ENCODE measurements at regions not wholly inside any gene's neighbourhood (a gene's known extent, or its start where the extent isn't known, plus 50 kb on each side); places are given as distances from the start of the nearest gene placed in this dataset.

DNA sequence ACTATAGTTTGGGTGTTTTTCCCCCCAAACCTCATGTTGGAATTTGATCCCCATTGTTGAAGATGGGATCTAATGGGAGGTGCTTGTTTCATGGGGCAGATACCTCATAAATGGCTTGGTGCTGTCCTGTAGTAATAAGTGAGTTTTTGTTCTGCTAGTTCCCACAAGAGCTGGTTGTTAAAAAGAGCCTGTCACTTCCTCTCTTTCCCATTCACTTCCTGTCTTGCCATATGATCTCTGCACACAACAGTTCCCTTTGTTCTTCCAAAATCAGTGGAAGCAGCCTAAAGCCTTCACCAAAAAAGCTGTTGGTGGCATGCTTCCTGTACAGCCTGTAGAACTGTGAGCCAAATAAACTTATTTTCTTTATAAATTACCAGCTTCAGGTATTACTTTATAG is 768.2 kb upstream of the VRK2 start:
- no peak for DNase-seq (ENCODE audit: low read depth)
- TF ChIP-seq POLR2A (IDR thresholded peaks at IDR 0.05; ENCODE audit: extremely low read depth, insufficient read length), result no peak
- no peak for TF ChIP-seq MYC (IDR thresholded peaks at IDR 0.05; ENCODE audit: low read depth, low read length)
- no peak for TF ChIP-seq CTCF (IDR thresholded peaks at IDR 0.05; ENCODE audit: low read depth, low read length)
- TF ChIP-seq, protein P1, sequence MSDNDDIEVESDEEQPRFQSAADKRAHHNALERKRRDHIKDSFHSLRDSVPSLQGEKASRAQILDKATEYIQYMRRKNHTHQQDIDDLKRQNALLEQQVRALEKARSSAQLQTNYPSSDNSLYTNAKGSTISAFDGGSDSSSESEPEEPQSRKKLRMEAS (IDR thresholded peaks at IDR 0.05; ENCODE audit: low read depth, low read length), result no peak
- no peak overlapping the region for H3K4me3 ChIP-seq (ENCODE audit: low read depth, low read length)

GRCh38 chr2:57291209-57291608 is 755.4 kb upstream of the VRK2 start:
- H3K4me3 ChIP-seq (ENCODE audit: low read depth, low read length), result no peak overlapping the region
- no peak for TF ChIP-seq POLR2A (IDR thresholded peaks at IDR 0.05; ENCODE audit: extremely low read depth, insufficient read length)
- no peak for TF ChIP-seq CTCF (IDR thresholded peaks at IDR 0.05; ENCODE audit: low read depth, low read length)
- TF ChIP-seq MYC (IDR thresholded peaks at IDR 0.05; ENCODE audit: low read depth, low read length), result no peak
- TF ChIP-seq, protein P1 (IDR thresholded peaks at IDR 0.05; ENCODE audit: low read depth, low read length), result no peak

DNA sequence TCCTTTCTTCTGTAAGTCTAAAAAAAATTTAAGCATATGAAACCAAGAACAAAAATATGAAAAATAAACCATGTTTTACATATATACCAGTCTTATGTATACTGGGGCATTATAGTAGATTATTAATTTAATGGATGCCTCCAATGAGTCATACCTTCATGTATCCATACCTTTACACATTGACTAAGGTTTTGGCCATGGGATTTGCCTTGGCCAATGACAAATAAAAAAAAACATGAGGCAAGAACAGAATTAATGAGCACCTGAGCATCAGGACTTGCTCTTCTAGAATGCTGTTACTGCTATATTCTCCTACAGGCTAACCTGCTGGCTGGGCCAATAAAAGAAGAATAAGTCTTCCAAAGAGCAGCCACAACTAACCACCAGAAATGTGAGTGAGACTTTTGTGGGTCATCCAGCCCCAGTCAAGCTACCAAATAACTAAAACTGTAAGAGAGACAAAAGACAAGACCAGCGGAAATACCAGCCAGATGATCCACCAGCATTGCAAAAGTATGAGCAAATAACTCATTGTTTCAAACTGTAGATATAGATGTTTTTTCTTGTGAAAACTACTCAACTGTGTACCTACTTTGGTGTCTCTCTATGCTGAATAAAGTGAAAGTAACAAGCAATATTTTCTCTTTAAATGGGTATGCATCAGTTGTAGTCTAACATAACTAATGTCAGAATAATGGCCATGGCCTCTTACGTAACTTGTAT is 749.6 kb upstream of the VRK2 start:
- no peak for DNase-seq (ENCODE audit: low read depth)
- TF ChIP-seq MYC (IDR thresholded peaks at IDR 0.05; ENCODE audit: low read depth, low read length) (no peak), POLR2A (IDR thresholded peaks at IDR 0.05; ENCODE audit: extremely low read depth, insufficient read length) (no peak), CTCF (IDR thresholded peaks at IDR 0.05; ENCODE audit: low read depth, low read length) (no peak)
- TF ChIP-seq, protein P1 (IDR thresholded peaks at IDR 0.05; ENCODE audit: low read depth, low read length), result no peak
- H3K4me3 ChIP-seq (ENCODE audit: low read depth, low read length), result no peak overlapping the region

More at GRCh38 chr2:57291209-57291608, 755.4 kb upstream of the VRK2 start:
- DNase-seq (ENCODE audit: low read depth), result no peak

DNA sequence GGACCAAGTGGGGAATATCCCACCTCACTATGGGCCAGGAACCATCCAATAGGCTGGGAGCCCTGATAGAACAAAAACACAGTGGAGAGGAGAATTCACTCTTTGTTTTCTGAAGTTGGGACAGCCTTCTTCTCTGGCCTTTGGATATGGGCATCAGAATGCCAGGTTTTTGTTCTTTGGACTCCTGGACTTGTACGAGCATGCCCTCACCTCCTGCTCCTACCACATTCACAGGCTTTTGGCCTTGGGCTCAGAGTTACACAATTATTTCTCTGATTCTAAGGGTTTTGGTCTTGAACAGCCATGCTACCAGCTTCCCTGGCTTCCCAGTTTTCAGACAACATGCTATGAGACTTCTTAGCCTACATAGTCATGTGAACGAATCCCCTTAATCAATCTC is 732.9 kb upstream of the VRK2 start:
- TF ChIP-seq CTCF (IDR thresholded peaks at IDR 0.05; ENCODE audit: low read depth, low read length) (no peak), POLR2A (IDR thresholded peaks at IDR 0.05; ENCODE audit: extremely low read depth, insufficient read length) (no peak), MYC (IDR thresholded peaks at IDR 0.05; ENCODE audit: low read depth, low read length) (no peak)
- TF ChIP-seq, protein P1 (IDR thresholded peaks at IDR 0.05; ENCODE audit: low read depth, low read length), result no peak

GRCh38 chr2:57314682-57315081 is 731.9 kb upstream of the VRK2 start:
- no peak overlapping the region for H3K4me3 ChIP-seq (ENCODE audit: low read depth, low read length)
- TF ChIP-seq MYC (IDR thresholded peaks at IDR 0.05; ENCODE audit: low read depth, low read length) (no peak), POLR2A (IDR thresholded peaks at IDR 0.05; ENCODE audit: extremely low read depth, insufficient read length) (no peak), CTCF (IDR thresholded peaks at IDR 0.05; ENCODE audit: low read depth, low read length) (no peak)
- TF ChIP-seq, protein P1 (IDR thresholded peaks at IDR 0.05; ENCODE audit: low read depth, low read length), result no peak
- no peak for DNase-seq (ENCODE audit: low read depth)

More for the DNA sequence above, 732.9 kb upstream of the VRK2 start:
- no peak for DNase-seq (ENCODE audit: low read depth)
- H3K4me3 ChIP-seq (ENCODE audit: low read depth, low read length), result no peak overlapping the region

All from NB4 (cell line).